Thoracic aorta (tissue), 2 donors: ENCODE measurements at regions not wholly inside any gene's neighbourhood (a gene's known extent, or its start where the extent isn't known, plus 50 kb on each side); places are given as distances from the start of the nearest gene placed in this dataset.
"Not testable (repeated sequence)": the region's sequence is repeated elsewhere in the genome, so short reads cannot be mapped to it uniquely, and the experiment has no call there.

Source experiments
- ATAC-seq: fragments of 150-250 bp; one replicate; pipeline ENCODE4 v1.8.0; 2017; ENCODE audit warnings: low read depth; ENCODE audit not compliant: insufficient number of reproducible peaks, low FRiP score
- DNase-seq: peaks from one replicate; pipeline ENCODE4 v3.0.0-alpha.2; 2020; ENCODE audit warnings: low spot score
- H3K27ac ChIP-seq, 2 donors: fragments of 200-600 bp; sonication (generic); 1 replicate in 1 of 2; 2 replicates in 1 of 2; pipeline ENCODE4 v1.5.1; 2016; ENCODE audit warnings: mild to moderate bottlenecking in 2 of 2, moderate library complexity in 2 of 2
- H3K27me3 ChIP-seq: fragments of 200-600 bp; sonication (generic); replicated peaks from 2 replicates; pipeline ENCODE4 v1.6.0; 2016; ENCODE audit warnings: mild to moderate bottlenecking; ENCODE audit not compliant: insufficient read depth
- H3K36me3 ChIP-seq: fragments of 200-600 bp; sonication (generic); one replicate; pipeline ENCODE4 v1.5.1; 2016
- H3K4me1 ChIP-seq, 2 donors: fragments of 200-600 bp; sonication (generic); 1 replicate in 1 of 2; 2 replicates in 1 of 2; pipeline versions ENCODE4 v1.5.1 to v1.6.0; 2016; ENCODE audit warnings: low read depth in 2 of 2, mild to moderate bottlenecking in 1 of 2; ENCODE audit not compliant: control insufficient read depth in 1 of 2
- H3K4me3 ChIP-seq: fragments of 200-600 bp; sonication (generic); 2 replicates; pipeline ENCODE4 v1.5.1; 2016; ENCODE audit warnings: mild to moderate bottlenecking
- H3K9me3 ChIP-seq: fragments of 200-600 bp; sonication (generic); 2 replicates; pipeline ENCODE4 v1.5.1; 2016
- TF ChIP-seq, protein P1 (sequence below): fragments of 200-600 bp; sonication (generic); IDR thresholded peaks from one replicate; pipeline ENCODE4 v1.5.1; 2019; ENCODE audit warnings: antibody characterized with exemption

DNA sequence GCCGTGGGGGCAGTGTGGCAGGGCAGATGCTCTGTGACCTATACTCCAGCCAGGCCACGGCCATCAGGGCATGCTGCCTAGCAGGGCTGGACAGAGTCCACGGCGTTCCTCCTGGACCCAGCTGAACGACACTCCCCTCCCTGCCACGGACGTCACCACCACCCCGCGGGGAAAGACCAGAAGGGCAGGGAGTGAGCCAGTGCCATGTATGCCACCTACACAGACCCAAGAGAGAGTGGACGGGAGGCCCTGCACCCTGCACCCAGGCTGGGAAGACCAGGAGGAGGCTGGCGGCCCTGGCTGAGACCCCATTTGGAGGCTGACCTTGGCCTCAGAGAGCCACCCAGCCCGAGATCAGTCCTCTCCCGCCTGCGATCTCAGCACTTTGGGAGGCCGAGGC lies 101.9 kb downstream of the FAM53A start:
- no peak for DNase-seq
- no peak for ATAC-seq
- TF ChIP-seq, protein P1, sequence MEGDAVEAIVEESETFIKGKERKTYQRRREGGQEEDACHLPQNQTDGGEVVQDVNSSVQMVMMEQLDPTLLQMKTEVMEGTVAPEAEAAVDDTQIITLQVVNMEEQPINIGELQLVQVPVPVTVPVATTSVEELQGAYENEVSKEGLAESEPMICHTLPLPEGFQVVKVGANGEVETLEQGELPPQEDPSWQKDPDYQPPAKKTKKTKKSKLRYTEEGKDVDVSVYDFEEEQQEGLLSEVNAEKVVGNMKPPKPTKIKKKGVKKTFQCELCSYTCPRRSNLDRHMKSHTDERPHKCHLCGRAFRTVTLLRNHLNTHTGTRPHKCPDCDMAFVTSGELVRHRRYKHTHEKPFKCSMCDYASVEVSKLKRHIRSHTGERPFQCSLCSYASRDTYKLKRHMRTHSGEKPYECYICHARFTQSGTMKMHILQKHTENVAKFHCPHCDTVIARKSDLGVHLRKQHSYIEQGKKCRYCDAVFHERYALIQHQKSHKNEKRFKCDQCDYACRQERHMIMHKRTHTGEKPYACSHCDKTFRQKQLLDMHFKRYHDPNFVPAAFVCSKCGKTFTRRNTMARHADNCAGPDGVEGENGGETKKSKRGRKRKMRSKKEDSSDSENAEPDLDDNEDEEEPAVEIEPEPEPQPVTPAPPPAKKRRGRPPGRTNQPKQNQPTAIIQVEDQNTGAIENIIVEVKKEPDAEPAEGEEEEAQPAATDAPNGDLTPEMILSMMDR = no peak
- Histone ChIP-seq H3K9me3 (no peaks in the 10 kb centered on the region), H3K4me3 (no peak overlapping the region), H3K36me3 (no peaks in the 10 kb centered on the region), H3K4me1 (peaks cover 0 to 5% of the 10 kb centered on the region in 2 donors), H3K27me3 (no peaks in the 10 kb centered on the region), H3K27ac (no peak overlapping the region)

DNA sequence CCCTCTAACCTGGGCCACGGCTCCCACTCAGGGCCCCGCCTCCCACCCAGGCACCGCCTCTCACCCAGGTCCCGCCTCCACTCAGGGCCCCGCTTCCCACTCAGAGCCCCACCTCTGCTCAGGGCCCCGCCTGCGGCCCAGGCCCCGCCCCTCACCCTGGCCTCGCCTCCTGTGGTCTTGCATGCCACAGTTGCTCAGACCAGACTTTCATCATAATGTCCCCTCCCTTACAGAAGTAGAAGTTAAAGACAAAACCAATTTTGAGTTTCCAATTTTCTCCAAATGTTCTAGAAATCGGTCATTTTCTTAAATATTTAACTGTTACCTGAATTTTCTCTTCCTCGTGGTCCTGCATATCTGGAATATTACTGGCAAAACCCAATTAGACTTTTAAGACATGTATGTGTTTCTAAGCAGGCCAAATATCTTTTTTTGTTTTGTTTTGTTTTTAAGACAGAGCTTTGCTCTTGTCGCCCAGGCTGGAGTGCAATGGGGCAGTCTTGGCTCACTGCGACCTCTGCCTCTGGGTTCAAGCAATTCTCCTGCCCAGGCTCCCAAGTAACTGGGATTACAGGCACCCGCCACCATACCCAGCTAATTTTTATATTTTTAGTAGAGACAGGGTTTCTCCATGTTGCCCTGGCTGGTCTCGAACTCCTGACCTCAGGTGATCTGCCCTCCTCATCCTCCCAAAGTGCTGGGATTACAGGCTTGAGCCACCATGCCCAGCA lies 102.8 kb downstream of the FAM53A start:
- DNase-seq = peak; percentile 80
- not testable (repeated sequence) for H3K4me1 ChIP-seq, H3K27me3 ChIP-seq, H3K4me3 ChIP-seq, H3K36me3 ChIP-seq, H3K9me3 ChIP-seq, ATAC-seq
- H3K27ac ChIP-seq = peak overlapping the region; percentile 7 to 48

DNA sequence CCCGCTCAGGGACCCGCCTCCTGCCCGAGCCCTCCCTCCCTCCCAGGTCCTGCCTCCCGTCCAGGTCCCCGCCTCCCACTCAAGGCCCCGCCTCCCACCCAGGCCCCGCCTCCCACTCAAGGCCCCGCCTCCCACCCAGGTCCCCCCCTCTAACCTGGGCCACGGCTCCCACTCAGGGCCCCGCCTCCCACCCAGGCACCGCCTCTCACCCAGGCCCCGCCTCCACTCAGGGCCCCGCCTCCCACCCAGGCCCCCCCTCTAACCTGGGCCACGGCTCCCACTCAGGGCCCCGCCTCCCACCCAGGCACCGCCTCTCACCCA lies 103.5 kb downstream of the FAM53A start:
- DNase-seq, H3K36me3 ChIP-seq, H3K27me3 ChIP-seq, H3K27ac ChIP-seq, H3K9me3 ChIP-seq, ATAC-seq, H3K4me1 ChIP-seq: not testable (repeated sequence)
- peak overlapping the region; percentile 94 for H3K4me3 ChIP-seq

DNA sequence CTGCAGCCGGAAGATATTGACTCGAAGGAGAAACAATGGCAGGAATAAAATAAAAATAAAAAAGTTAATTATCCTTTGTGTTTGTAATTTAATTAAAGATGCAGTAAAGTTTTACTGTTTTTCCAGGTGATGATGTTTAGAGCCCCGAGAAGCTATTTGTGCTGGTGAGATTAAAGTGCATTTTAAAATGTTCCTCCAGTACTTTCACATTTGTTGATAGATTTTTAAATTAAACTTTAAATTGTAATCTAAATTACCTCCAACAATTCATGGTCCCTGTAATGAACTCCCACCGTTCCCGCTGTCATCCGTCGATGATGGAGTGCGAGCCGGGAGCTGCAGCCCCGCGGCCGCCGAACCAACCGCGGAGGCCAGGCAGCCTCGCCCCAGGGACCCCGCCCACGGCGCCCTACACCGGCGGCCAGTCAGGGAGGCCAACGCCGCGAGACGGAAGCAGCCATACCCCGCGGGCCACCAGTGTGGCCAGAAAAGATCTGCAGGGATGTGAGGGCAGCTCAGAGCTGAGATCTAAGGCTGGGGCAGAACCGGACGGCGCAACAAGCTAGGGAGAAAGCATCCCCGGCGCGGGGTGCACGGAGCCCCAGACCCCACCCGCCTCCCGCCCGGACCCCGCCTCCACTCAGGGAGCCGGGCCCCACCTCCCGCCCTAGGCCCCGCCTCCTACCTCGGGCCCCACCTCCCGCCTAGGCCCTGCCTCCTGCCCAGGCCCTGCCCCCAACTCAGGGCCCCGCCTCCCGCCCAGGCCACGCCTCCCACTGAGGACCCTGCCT lies 104.0 kb downstream of the FAM53A start:
- peak; percentile 75 for ATAC-seq
- Histone ChIP-seq H3K4me1 (peaks cover 0 to 5% of the 10 kb centered on the region in 2 donors), H3K4me3 (peak overlapping the region; percentile 94), H3K36me3 (no peaks in the 10 kb centered on the region), H3K27ac (peak overlapping the region; percentile 50 to 77), H3K27me3 (no peaks in the 10 kb centered on the region), H3K9me3 (no peaks in the 10 kb centered on the region)
- TF ChIP-seq, protein P1 = no peak
- DNase-seq = peak; percentile 71

DNA sequence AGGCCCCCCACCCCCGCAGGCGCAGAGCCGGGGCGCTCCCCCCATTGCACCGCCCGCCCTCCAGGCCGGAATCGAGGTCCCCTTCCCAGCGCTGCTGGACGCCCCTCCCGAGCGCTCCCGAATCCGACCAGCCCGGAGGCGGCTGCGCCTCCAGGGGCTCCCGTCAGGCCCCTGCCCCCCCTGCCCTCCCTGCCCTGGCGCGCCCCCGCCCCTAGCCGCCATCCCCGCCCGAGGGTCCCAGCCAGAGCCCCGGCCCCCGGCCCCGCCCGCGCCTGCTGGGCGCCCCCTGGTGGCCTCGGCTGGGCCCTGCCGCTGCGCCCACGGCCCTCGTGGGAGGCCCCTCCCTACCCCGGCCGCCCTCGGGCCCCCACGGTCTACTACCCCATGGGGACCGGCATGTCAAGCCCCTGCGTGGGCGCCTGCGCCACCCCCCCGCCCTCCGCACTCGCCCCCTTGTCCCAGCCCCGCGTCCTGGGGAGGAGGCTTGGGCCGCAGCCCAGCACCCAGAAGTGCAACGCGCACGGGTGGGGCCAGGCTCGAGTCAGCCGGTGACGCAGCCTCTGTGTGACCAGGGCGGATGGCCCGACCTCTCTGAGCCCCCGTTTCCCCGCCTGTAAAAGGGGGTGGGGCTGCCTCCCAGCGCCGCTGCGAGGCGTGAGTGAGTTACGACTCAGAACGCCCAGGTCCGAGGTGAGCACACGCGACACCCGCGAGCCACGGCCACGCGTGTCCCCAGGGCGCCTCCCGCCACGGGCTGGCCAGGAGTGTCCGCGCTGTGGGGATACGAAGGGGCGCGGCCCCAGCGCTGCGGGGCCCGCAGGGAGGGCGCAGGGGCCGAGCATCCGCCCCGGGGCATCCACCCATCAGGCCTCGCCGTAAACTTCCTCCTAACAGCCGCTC lies 104.9 kb downstream of the FAM53A start:
- H3K27ac ChIP-seq = peak overlapping the region; percentile 50 to 77
- no peaks in the 10 kb centered on the region for H3K36me3 ChIP-seq
- DNase-seq (peak; percentile 33), ATAC-seq (peak; percentile 32)
- peak overlapping the region; percentile 94 for H3K4me3 ChIP-seq
- no peaks in the 10 kb centered on the region for H3K9me3 ChIP-seq
- no peaks in the 10 kb centered on the region for H3K27me3 ChIP-seq
- H3K4me1 ChIP-seq = peaks cover 0 to 5% of the 10 kb centered on the region in 2 donors
- TF ChIP-seq, protein P1 = peak; percentile 60
